Middle frontal gyrus (tissue), 1 donor: ENCODE measurements at regions not wholly inside any gene's neighbourhood (a gene's known extent, or its start where the extent isn't known, plus 50 kb on each side); places are given as distances from the start of the nearest gene placed in this dataset.

Experiments
- DNase-seq: peaks from one replicate; pipeline ENCODE4 v3.0.0-alpha.2; 2015; ENCODE audit warnings: low spot score; ENCODE audit errors: extremely low spot score

DNA sequence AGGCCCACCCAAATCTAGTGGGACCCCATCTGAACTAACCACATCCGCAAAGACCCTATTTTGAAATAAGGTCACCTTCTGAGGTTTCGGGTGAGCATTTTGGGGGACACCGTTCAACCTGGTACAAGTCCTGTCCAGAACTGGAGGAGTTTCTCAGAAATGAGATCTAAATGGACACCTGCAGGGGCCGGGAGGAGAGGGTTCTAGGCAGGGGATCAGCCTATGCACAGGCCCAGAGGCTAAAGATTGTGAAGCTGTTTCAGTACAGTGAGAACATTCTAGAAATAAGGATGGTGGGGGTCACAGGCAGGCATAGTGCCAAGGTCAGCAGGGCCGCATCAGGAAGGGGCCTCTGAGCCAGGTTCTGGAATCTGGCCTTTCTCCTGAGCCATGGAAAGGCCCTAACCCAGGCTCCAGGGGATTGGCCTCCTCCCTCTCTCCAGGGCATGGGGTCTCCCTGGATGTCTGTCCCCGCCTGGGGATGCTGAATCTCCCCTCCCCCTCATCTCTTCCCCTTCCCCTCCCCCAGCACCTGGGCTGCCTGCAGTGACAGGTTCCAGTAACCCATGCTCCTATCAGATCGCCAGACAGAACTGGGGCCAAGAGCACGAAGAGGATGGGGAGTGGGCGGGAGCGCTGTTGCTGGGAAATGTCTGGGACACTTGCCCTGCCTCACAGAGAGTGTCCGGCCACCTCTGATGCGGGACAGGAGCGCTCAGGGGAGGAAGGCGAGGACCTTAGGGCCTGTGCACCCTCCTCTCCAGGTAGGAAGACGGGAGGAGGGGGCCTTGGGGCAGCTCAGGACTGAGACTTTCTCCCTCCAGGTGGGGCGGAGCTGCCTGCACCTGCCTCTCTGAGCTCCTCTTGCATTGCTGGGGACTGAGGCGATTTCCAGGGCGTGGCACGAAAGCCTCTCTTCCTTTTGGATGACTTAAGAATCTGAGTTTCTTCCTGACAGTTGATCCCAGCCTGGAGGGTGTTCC is 321.4 kb upstream of the TNRC6C start:
- no peak for DNase-seq

DNA sequence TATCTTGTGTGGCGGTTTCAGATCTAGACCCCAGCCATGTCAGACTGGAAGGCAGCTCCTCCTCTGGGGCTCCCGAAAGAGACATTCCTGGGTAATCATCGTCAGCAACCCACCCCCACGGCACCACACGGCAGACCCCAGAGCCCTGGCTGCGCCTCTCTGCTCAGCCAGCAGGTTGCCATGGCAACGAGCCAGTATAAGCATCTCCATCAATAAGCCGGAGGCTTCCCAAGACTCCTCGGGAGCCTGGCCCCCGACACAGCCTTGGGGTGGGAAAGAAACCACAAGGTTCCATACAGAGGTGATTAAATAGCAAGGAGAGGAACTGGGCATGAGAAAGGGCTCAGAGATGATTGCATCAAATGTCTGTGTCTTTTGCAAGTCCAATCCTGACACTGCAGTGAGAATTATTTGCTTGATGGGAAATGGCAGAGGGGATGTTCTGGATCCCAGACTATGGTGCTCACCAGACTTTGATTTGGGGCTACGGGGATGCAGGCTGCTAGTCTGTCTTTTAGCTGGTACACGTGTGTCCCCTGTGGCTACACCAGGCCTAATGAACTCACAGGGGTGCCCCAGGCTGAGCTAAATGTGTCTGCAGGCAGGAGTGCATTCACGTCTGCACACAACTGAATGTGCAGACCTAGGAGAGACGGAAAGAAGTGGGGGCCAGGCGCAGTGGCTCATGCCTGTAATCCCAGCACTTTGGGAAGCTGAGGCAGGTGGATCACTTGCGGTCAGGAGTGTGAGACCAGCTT is 320.5 kb upstream of the TNRC6C start:
- DNase-seq: no peak

DNA sequence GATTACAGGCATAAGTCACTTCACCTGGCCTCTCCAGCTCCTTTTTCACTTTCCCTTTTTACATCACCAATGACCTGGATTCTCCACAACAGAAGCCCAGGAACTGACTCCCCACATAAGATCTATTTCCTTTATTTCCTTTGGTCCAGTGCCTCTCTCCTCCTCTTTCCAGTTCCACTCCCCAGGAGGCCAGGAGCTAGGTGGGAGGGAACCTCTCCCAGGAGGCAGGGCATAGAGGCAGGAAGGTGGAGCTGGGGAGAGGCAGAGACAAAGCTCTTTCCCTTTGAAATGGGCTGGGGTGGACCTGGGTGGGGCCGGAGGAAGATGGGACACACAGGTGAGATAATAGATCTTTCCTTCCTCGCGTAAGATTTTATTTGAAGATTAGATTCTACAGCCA is 318.3 kb upstream of the TNRC6C start:
- no peak for DNase-seq

- no peak for DNase-seq
Observed at GRCh38 chr17:77640916-77641605, 317.4 kb upstream of the TNRC6C start.

DNA sequence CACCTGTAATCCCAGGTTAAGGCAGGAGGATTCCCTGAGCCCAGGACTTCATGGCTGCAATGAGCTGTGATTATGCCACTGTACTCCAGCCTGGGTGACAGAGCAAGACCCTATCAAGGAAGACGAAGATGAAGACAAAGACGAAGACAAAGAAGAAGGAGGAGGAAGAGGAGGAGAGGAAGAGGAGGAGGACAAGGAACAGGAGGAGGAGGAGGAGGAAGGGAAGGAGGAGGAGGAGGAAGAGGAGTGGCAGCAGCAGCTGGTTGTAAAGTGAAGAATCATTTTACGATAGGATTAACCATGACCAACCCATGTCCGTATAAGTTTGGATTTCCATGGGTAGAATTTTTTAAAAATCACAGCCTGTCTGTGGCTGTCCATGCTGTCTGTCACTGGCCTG is 316.8 kb upstream of the TNRC6C start:
- no peak for DNase-seq

DNA sequence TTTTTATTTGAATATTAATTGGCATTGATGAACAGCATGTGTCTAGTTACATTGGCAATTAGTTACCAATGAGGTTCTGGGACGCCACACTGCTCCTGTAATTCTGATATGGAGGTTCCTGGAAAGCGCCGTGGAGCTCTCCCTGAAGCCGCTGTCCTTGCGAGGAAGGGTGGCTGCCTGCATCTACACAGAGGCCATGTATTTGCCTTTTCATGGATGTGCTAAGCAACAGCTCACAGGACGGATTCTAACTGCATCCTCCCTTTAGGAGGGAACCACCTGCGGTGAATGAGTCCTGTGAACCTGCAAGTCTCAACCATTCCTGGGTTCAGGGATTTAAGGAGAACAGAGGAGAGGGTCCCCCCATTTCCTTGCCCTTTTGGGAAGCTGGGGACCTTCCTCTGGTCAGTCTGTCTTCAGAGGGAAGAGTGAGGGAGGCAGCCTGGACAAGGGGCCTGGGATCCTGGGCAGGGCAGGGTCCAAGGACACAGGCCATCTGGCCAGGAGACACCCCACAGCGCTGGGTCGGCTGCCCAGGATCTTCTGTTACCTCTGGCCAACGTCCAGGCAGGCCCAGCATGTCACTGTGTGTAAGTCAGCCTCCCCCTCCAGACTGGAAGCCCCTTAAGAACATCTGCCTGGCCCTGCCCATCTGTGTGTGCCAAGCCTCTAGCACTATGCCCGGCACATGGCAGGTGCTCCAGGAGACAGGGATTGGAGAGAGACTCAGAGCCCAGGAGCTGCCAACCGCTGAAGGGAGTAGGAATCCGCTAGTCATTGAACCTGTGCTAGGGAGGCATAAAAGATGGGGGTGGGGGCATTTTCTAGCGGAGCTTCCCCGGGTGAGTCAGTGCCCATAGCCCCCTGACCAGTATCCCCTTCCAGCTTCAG is 314.1 kb upstream of the TNRC6C start:
- DNase-seq: no peak

- DNase-seq: no peak
Observed at GRCh38 chr17:77645072-77646045, 313.1 kb upstream of the TNRC6C start.

DNA sequence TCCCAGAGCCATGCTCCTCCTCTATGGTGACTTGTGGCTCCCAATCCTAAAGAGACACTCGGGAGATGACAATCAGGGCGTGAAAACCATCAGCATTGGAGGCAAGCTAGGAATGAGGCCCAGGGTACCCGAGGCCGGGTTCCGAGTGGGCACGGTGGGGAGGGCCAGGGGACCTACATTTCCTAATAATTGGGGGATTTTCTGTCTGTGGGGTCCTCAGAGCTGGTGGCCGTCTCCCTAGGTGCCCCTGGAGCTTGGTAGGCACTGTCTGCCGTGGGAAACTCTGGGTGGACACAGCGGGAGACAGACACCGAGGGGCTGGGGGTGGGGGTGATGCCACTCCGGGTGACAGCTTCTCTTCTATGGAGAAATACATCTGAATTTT is 312.5 kb upstream of the TNRC6C start:
- DNase-seq: no peak

- no peak for DNase-seq
Observed at GRCh38 chr17:77647531-77647930, 311.0 kb upstream of the TNRC6C start.

- DNase-seq: no peak
Observed at GRCh38 chr17:77649717-77650211, 308.7 kb upstream of the TNRC6C start.

DNA sequence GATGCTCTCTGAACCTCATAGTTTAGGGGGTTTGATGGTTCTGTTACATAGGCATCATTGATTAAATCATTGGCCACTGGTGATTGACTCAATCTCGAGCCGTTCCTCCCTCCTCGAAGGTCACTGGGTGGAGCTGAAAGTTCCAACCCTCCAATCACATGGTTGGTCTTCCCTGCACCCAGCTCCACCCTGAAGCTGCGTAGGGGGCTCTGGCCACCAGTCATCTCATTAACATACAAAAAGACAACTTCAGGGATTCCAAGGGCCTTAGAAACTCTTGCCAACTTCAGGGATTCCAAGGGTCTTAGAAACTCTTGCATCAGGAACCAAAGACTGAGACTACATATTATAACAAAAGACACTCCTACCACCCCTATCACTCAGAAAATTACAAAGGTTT is 306.5 kb upstream of the TNRC6C start:
- DNase-seq: no peak

GRCh38 chr17:77654296-77654695 is 304.2 kb upstream of the TNRC6C start:
- no peak for DNase-seq

DNA sequence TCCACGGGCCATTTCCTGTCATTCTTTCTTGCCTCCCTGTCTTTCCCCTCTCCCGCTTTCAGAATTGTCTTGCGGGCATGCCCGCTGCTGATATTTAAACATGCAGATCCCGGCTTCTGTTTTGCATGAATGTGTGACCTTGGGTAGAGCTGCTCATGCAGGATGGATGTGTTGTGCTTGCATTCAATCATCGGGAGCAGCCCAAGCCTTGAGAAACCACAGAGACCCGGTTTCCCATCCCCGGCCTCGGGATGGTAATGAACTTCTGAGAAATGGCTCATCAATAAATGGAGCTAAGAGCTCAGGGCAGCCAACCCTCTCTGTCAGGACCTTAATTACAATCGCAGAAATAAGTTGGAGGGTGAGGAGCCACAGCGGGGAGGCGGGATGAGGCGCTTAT is 303.7 kb upstream of the TNRC6C start:
- no peak for DNase-seq

- DNase-seq: no peak
Observed at GRCh38 chr17:77656054-77656453, 302.4 kb upstream of the TNRC6C start.

- no peak for DNase-seq
Observed at GRCh38 chr17:77657839-77658238, 300.7 kb upstream of the TNRC6C start.

- no peak for DNase-seq
Observed at GRCh38 chr17:77660524-77660923, 298.0 kb upstream of the TNRC6C start.

GRCh38 chr17:77662833-77663232 is 295.7 kb upstream of the TNRC6C start:
- no peak for DNase-seq

GRCh38 chr17:77664097-77664729 is 294.3 kb upstream of the TNRC6C start:
- no peak for DNase-seq

- DNase-seq: no peak
Observed at GRCh38 chr17:77665833-77666232, 292.7 kb upstream of the TNRC6C start.
